ENCODE measurements at regions not wholly inside any gene's neighbourhood (a gene's known extent, or its start where the extent isn't known, plus 50 kb on each side); places are given as distances from the start of the nearest gene placed in this dataset.
A peak's percentile ranks its signal among the peaks of the same experiment; 100 is the strongest.

GRCh38 chr12:128073937-128074336 is 193.0 kb upstream of the TMEM132C start:
- DNase-seq (ENCODE audit: low read depth) = no peak
- no peak for TF ChIP-seq CTCF (IDR thresholded peaks at IDR 0.05; ENCODE audit: insufficient read depth, low read length, poor library complexity, severe bottlenecking)
- no peaks in the 10 kb centered on the region for H3K27me3 ChIP-seq (ENCODE audit: control insufficient read depth, insufficient read depth, low read length)

GRCh38 chr12:128075332-128075731 is 191.6 kb upstream of the TMEM132C start:
- Histone ChIP-seq H3K27me3 (ENCODE audit: control insufficient read depth, insufficient read depth, low read length) (no peaks in the 10 kb centered on the region), H3K4me3 (ENCODE audit: low read depth, low read length) (no peak overlapping the region), H3K36me3 (ENCODE audit: control insufficient read depth, insufficient read depth, low read length) (no peaks in the 10 kb centered on the region)
- TF ChIP-seq CTCF (IDR thresholded peaks at IDR 0.05; ENCODE audit: insufficient read depth, low read length, poor library complexity, severe bottlenecking) = no peak
- DNase-seq (ENCODE audit: low read depth) = no peak

More at GRCh38 chr12:128073937-128074336, 193.0 kb upstream of the TMEM132C start:
- H3K36me3 ChIP-seq (ENCODE audit: control insufficient read depth, insufficient read depth, low read length) = no peaks in the 10 kb centered on the region
- H3K4me3 ChIP-seq (ENCODE audit: low read depth, low read length) = no peak overlapping the region

- DNase-seq (ENCODE audit: low read depth) = peak; percentile 61
- TF ChIP-seq CTCF (IDR thresholded peaks at IDR 0.05; ENCODE audit: insufficient read depth, low read length, poor library complexity, severe bottlenecking) = no peak
- Histone ChIP-seq H3K4me3 (ENCODE audit: low read depth, low read length) (no peak overlapping the region), H3K27me3 (ENCODE audit: control insufficient read depth, insufficient read depth, low read length) (no peaks in the 10 kb centered on the region), H3K36me3 (ENCODE audit: control insufficient read depth, insufficient read depth, low read length) (no peaks in the 10 kb centered on the region)
Observed at GRCh38 chr12:128076188-128076587, 190.8 kb upstream of the TMEM132C start.

GRCh38 chr12:128077211-128077916 is 189.6 kb upstream of the TMEM132C start:
- TF ChIP-seq CTCF (IDR thresholded peaks at IDR 0.05; ENCODE audit: insufficient read depth, low read length, poor library complexity, severe bottlenecking) = no peak
- Histone ChIP-seq H3K36me3 (ENCODE audit: control insufficient read depth, insufficient read depth, low read length) (no peaks in the 10 kb centered on the region), H3K4me3 (ENCODE audit: low read depth, low read length) (no peak overlapping the region), H3K27me3 (ENCODE audit: control insufficient read depth, insufficient read depth, low read length) (no peaks in the 10 kb centered on the region)
- DNase-seq (ENCODE audit: low read depth) = no peak

- no peaks in the 10 kb centered on the region for H3K27me3 ChIP-seq (ENCODE audit: control insufficient read depth, insufficient read depth, low read length)
Observed at GRCh38 chr12:128077917-128078298, 189.1 kb upstream of the TMEM132C start.

More at GRCh38 chr12:128077917-128078298, 189.1 kb upstream of the TMEM132C start:
- no peak for DNase-seq (ENCODE audit: low read depth)
- TF ChIP-seq CTCF (IDR thresholded peaks at IDR 0.05; ENCODE audit: insufficient read depth, low read length, poor library complexity, severe bottlenecking) = no peak
- H3K36me3 ChIP-seq (ENCODE audit: control insufficient read depth, insufficient read depth, low read length) = no peaks in the 10 kb centered on the region
- H3K4me3 ChIP-seq (ENCODE audit: low read depth, low read length) = no peak overlapping the region
